Heart left ventricle (tissue), 16 donors: ENCODE measurements at regions not wholly inside any gene's neighbourhood (a gene's known extent, or its start where the extent isn't known, plus 50 kb on each side); places are given as distances from the start of the nearest gene placed in this dataset.

Experiments used
- ATAC-seq, 4 donors: fragments of 200-7000 bp; cut with Tn5 transposase; one replicate each; pipeline ENCODE4 v1.9.1; 2020 to 2022; ENCODE audit warnings: moderate library complexity in 4 of 4, mild to moderate bottlenecking in 3 of 4, moderate number of reproducible peaks in 1 of 4
- DNase-seq, 5 donors: peaks; one replicate each; pipeline ENCODE4 v3.0.0-alpha.2; 2020
- H3K27ac ChIP-seq, 12 donors: fragments of 200-600 bp; sonication (generic) in 4 of 12; one replicate each; pipeline versions ENCODE4 v1.5.0 to v1.8.0; 2016 to 2022; ENCODE audit warnings: mild to moderate bottlenecking in 2 of 12
- H3K27me3 ChIP-seq, 9 donors: fragments of 200-600 bp; sonication (generic) in 2 of 9; one replicate each; pipeline versions ENCODE4 v1.5.1 to v1.8.0; 2016 to 2022; ENCODE audit warnings: mild to moderate bottlenecking in 3 of 9
- H3K36me3 ChIP-seq, 9 donors: fragments of 200-600 bp; sonication (generic) in 2 of 9; one replicate each; pipeline versions ENCODE4 v1.5.0 to v1.8.0; 2018 to 2022; ENCODE audit warnings: mild to moderate bottlenecking in 2 of 9
- H3K4me1 ChIP-seq, 12 donors: fragments of 200-600 bp; sonication (generic) in 4 of 12; one replicate each; pipeline versions ENCODE4 v1.5.0 to v1.8.0; 2016 to 2022; ENCODE audit warnings: mild to moderate bottlenecking in 3 of 12
- H3K4me3 ChIP-seq, 12 donors: fragments of 200-600 bp; sonication (generic) in 4 of 12; one replicate each; pipeline versions ENCODE4 v1.5.0 to v1.8.0; 2017 to 2022; ENCODE audit warnings: mild to moderate bottlenecking in 9 of 12, moderate library complexity in 4 of 12
- H3K9me3 ChIP-seq, 12 donors: fragments of 200-600 bp; sonication (generic) in 4 of 12; one replicate each; pipeline versions ENCODE4 v1.5.0 to v1.8.0; 2016 to 2022; ENCODE audit warnings: mild to moderate bottlenecking in 1 of 12
- POLR2A ChIP-seq, 2 donors: fragments of 450-650 bp; IDR thresholded peaks; one replicate each; pipeline ENCODE4 v1.6.1; 2017; ENCODE audit warnings: antibody characterized with exemption in 2 of 2, mild to moderate bottlenecking in 2 of 2, moderate library complexity in 2 of 2
- WGBS, 4 donors: extraction: QIAGEN DNeasy Blood & Tissue Kit in 2 of 4; methylation state at CpG; one replicate each; pipeline versions ENCODE4 v1.1.5 to v1.1.7; 2013 to 2018; 5-methylcytosine and 5-hydroxymethylcytosine counted together
- intact Hi-C, 10 donors: fragments of 100-400 bp; cut with DNase I; formaldehyde crosslinking; loops; one replicate each; pipeline versions ENCODE4 v1.11.1 to v1.14.2; 2022
- TF ChIP-seq, protein P1 (sequence below), 12 donors: fragments of 200-600 bp; sonication (generic) in 4 of 12; IDR thresholded peaks; one replicate each; pipeline versions ENCODE4 v1.5.0 to v1.8.0; 2018 to 2022; ENCODE audit warnings: antibody characterized with exemption in 12 of 12, mild to moderate bottlenecking in 5 of 12
- donor health status: ischemic (EF 13 %, LVEDD 7.1; RV severe dilation, severe dysfunction).
- donor health status: healthy with polysubstance abuse.
- donor health status: DM: no; HTN: yes; CAD: no.
- donor health status: DM: no; HTN: no; CAD: no.
- donor health status: ischemic (EF 25% LVEDD 6.9; RV normal size, moderate dysfunction).
- donor health status: ischemic (EF 25% LVEDD 5.7; RV mildly dilated, moderate dysfunction).
- donor health status: healthy.
- donor health status: DM: yes; HTN: yes; CAD: no.
- donor health status: ischemic (EF 35%, LVEDD 5.7; RV mildly dilated, moderate dysfunction).
- donor health status: nonischemic (EF 11% LVEDD 7.7; RV severe dilation, severe dysfunction).
- donor health status: DM: yes; HTN: yes; CAD: no.
- donor health status: PGD.
- donor health status: ischemic (EF 29% LVEDD 5.4; RV normal size, mild dysfunction).
- donor health status: nonischemic (EF 23%, LVEDD 6.1; RV moderate dilation, normal function).

GRCh38 chr7:80379034-80379982 is 132.6 kb downstream of the GNAT3 start:
- no peak overlapping the region for H3K4me3 ChIP-seq
- intact Hi-C loops: no loop called here
- H3K27ac ChIP-seq: peak overlapping the region in 5 of 12 donors; percentile 16 to 45 (median 20)
- no peaks in the 10 kb centered on the region for H3K27me3 ChIP-seq
- H3K9me3 ChIP-seq: peaks cover 0 to 11% (median 0%) of the 10 kb centered on the region in 12 donors
- WGBS, 4 donors: 82 to 90% (median 86%) methylated on average over 3 of the region's 3 CpGs
- TF ChIP-seq, protein P1, sequence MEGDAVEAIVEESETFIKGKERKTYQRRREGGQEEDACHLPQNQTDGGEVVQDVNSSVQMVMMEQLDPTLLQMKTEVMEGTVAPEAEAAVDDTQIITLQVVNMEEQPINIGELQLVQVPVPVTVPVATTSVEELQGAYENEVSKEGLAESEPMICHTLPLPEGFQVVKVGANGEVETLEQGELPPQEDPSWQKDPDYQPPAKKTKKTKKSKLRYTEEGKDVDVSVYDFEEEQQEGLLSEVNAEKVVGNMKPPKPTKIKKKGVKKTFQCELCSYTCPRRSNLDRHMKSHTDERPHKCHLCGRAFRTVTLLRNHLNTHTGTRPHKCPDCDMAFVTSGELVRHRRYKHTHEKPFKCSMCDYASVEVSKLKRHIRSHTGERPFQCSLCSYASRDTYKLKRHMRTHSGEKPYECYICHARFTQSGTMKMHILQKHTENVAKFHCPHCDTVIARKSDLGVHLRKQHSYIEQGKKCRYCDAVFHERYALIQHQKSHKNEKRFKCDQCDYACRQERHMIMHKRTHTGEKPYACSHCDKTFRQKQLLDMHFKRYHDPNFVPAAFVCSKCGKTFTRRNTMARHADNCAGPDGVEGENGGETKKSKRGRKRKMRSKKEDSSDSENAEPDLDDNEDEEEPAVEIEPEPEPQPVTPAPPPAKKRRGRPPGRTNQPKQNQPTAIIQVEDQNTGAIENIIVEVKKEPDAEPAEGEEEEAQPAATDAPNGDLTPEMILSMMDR (IDR thresholded peaks at IDR 0.05): no peak
- TF ChIP-seq POLR2A (IDR thresholded peaks at IDR 0.05): no peak
- ATAC-seq (peak in 2 of 4 donors; percentile 28 to 60), DNase-seq (no peak)
- peaks cover 0 to 15% (median 1%) of the 10 kb centered on the region in 12 donors for H3K4me1 ChIP-seq
- no peaks in the 10 kb centered on the region for H3K36me3 ChIP-seq

GRCh38 chr7:80374321-80374720 is 137.5 kb downstream of the GNAT3 start:
- no peak for TF ChIP-seq POLR2A (IDR thresholded peaks at IDR 0.05)
- TF ChIP-seq, protein P1 (IDR thresholded peaks at IDR 0.05): no peak
- Histone ChIP-seq H3K36me3 (no peaks in the 10 kb centered on the region), H3K4me3 (no peak overlapping the region), H3K9me3 (peaks cover 0 to 11% (median 0%) of the 10 kb centered on the region in 12 donors), H3K27ac (no peak overlapping the region), H3K27me3 (no peaks in the 10 kb centered on the region), H3K4me1 (peaks cover 0 to 10% (median 1%) of the 10 kb centered on the region in 12 donors)
- intact Hi-C loops: no loop called here
- DNase-seq (no peak), ATAC-seq (no peak)
- 89 to 94% (median 92%) methylated on average over 4 of the region's 4 CpGs for WGBS, 4 donors

DNA sequence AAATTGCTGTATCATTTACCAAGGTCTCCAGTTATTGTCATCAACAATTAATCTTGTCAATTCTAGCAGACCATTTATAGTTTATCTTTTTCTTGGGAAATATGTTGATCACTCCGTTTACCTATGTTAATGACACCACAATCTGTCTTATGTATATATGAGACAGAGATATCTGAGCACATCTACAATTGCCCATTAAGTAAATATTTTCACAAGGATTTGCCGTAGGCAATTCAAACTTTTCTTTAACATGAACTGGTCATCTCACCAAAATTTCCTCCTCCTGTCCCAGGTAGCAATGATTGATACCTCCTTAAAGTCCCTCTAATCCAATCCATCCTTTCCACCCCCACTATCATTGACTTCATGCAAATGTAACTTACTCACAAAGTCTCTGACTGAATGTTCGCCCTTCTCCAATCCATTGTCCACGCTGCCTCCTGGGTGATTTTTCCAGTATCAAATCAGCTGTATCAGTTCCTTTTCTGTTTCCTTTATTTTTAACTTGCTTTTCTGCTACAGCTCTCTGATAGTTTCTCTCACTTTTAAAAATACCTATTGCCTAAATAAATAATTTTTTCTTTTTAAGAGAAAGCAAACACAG is 138.3 kb downstream of the GNAT3 start:
- WGBS, 4 donors: 92 to 94% (median 93%) methylated on average over 4 of the region's 4 CpGs
- ATAC-seq (no peak), DNase-seq (no peak)
- peaks cover 0 to 11% (median 0%) of the 10 kb centered on the region in 12 donors for H3K9me3 ChIP-seq
- H3K4me3 ChIP-seq: no peak overlapping the region
- no peaks in the 10 kb centered on the region for H3K27me3 ChIP-seq
- TF ChIP-seq POLR2A (IDR thresholded peaks at IDR 0.05): no peak
- TF ChIP-seq, protein P1 (IDR thresholded peaks at IDR 0.05): no peak
- intact Hi-C loops: no loop called here
- peaks cover 0 to 3% (median 0%) of the 10 kb centered on the region in 12 donors for H3K4me1 ChIP-seq
- H3K36me3 ChIP-seq: no peaks in the 10 kb centered on the region
- no peak overlapping the region for H3K27ac ChIP-seq

DNA sequence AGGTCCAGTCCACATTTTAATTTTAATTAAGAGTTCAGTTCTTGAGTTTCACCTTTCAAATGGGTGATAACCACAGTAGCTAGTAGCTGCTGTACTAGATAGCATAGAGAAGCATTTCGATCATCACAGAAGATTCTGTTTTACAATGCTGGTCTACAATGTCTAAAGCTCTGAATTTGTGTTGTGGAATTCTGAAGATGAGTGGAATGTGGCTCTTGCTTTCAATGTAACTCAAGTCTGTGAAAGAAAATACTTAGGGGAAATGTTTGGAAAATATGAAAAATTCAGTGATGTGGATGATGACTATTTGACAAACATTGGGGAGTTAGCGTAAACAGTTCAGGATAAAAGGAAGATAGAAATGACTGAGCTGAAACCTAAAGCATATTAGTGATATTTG is 139.4 kb downstream of the GNAT3 start:
- H3K27ac ChIP-seq: no peak overlapping the region
- H3K4me1 ChIP-seq: no peaks in the 10 kb centered on the region
- TF ChIP-seq, protein P1 (IDR thresholded peaks at IDR 0.05): no peak
- no peak overlapping the region for H3K4me3 ChIP-seq
- WGBS, 4 donors: 70 to 84% (median 76%) methylated on average over 2 of the region's 2 CpGs
- no peaks in the 10 kb centered on the region for H3K36me3 ChIP-seq
- H3K27me3 ChIP-seq: no peaks in the 10 kb centered on the region
- intact Hi-C loops: no loop called here
- peaks cover 0 to 11% (median 0%) of the 10 kb centered on the region in 12 donors for H3K9me3 ChIP-seq
- ATAC-seq (no peak), DNase-seq (no peak)
